ENCODE measurements at regions not wholly inside any gene's neighbourhood (a gene's known extent, or its start where the extent isn't known, plus 50 kb on each side); places are given as distances from the start of the nearest gene placed in this dataset.

- no peaks in the 10 kb centered on the region for H4K20me1 ChIP-seq (ENCODE audit: insufficient read depth)
- TF ChIP-seq SMC3 (conservative IDR thresholded peaks at IDR 0.05; ENCODE audit: poor library complexity) (no peak), EZH2 (IDR thresholded peaks at IDR 0.05; ENCODE audit: borderline replicate concordance, insufficient read depth, low read length, poor library complexity, severe bottlenecking) (no peak), EP300 (conservative IDR thresholded peaks at IDR 0.05; ENCODE audit: poor library complexity, severe bottlenecking) (no peak), TAF1 (IDR thresholded peaks at IDR 0.05; ENCODE audit: low read depth) (no peak), CTCF (IDR thresholded peaks at IDR 0.05; ENCODE audit: poor library complexity, severe bottlenecking) (no peak), POLR2AphosphoS5 (IDR thresholded peaks at IDR 0.05) (no peak), MXI1 (conservative IDR thresholded peaks at IDR 0.05; ENCODE audit: poor library complexity, severe bottlenecking) (no peak), RAD21 (conservative IDR thresholded peaks at IDR 0.05) (no peak), REST (IDR thresholded peaks at IDR 0.05; ENCODE audit: borderline replicate concordance) (no peak)
- no peak overlapping the region for H3K27ac ChIP-seq (ENCODE audit: low read length)
- no peaks in the 10 kb centered on the region for H3K79me2 ChIP-seq (replicated peaks; ENCODE audit: insufficient read depth, low read length)
- no peak overlapping the region for H3K4me3 ChIP-seq (ENCODE audit: low read length)
- no peak overlapping the region for H2AFZ ChIP-seq (ENCODE audit: low read depth, low read length)
- no peaks in the 10 kb centered on the region for H3K27me3 ChIP-seq (ENCODE audit: insufficient read depth, low read depth, low read length)
- H3K4me2 ChIP-seq (ENCODE audit: low read length): no peak overlapping the region
- no peak overlapping the region for H3K9ac ChIP-seq (ENCODE audit: low read length)
- H3K9me3 ChIP-seq (ENCODE audit: low read length): no peaks in the 10 kb centered on the region
- H3F3A ChIP-seq (ENCODE audit: insufficient read depth, low read length, poor library complexity, severe bottlenecking): no peaks in the 10 kb centered on the region
- H3K9me2 ChIP-seq (ENCODE audit: insufficient read depth, low read length): no peaks in the 10 kb centered on the region
- H3K36me3 ChIP-seq (ENCODE audit: insufficient read depth, low read length): no peaks in the 10 kb centered on the region
Measured at GRCh38 chr5:133817456-133817855, 151.0 kb downstream of the C5orf15 start.

- H4K20me1 ChIP-seq (ENCODE audit: insufficient read depth): no peaks in the 10 kb centered on the region
- no peak overlapping the region for H3K27ac ChIP-seq (ENCODE audit: low read length)
- no peak overlapping the region for H3K4me3 ChIP-seq (ENCODE audit: low read length)
- no peak overlapping the region for H2AFZ ChIP-seq (ENCODE audit: low read depth, low read length)
- no peaks in the 10 kb centered on the region for H3K9me2 ChIP-seq (ENCODE audit: insufficient read depth, low read length)
- TF ChIP-seq EZH2 (IDR thresholded peaks at IDR 0.05; ENCODE audit: borderline replicate concordance, insufficient read depth, low read length, poor library complexity, severe bottlenecking) (no peak), SMC3 (conservative IDR thresholded peaks at IDR 0.05; ENCODE audit: poor library complexity) (no peak), MXI1 (conservative IDR thresholded peaks at IDR 0.05; ENCODE audit: poor library complexity, severe bottlenecking) (no peak), REST (IDR thresholded peaks at IDR 0.05; ENCODE audit: borderline replicate concordance) (no peak), EP300 (conservative IDR thresholded peaks at IDR 0.05; ENCODE audit: poor library complexity, severe bottlenecking) (no peak), CTCF (IDR thresholded peaks at IDR 0.05; ENCODE audit: poor library complexity, severe bottlenecking) (no peak), POLR2AphosphoS5 (IDR thresholded peaks at IDR 0.05) (no peak), RAD21 (conservative IDR thresholded peaks at IDR 0.05) (no peak), TAF1 (IDR thresholded peaks at IDR 0.05; ENCODE audit: low read depth) (no peak)
- no peak overlapping the region for H3K4me2 ChIP-seq (ENCODE audit: low read length)
- no peaks in the 10 kb centered on the region for H3K79me2 ChIP-seq (replicated peaks; ENCODE audit: insufficient read depth, low read length)
- no peaks in the 10 kb centered on the region for H3K36me3 ChIP-seq (ENCODE audit: insufficient read depth, low read length)
- H3K9me3 ChIP-seq (ENCODE audit: low read length): no peaks in the 10 kb centered on the region
- no peak overlapping the region for H3K9ac ChIP-seq (ENCODE audit: low read length)
- no peaks in the 10 kb centered on the region for H3F3A ChIP-seq (ENCODE audit: insufficient read depth, low read length, poor library complexity, severe bottlenecking)
- H3K27me3 ChIP-seq (ENCODE audit: insufficient read depth, low read depth, low read length): no peaks in the 10 kb centered on the region
Measured at GRCh38 chr5:133816791-133817190, 151.6 kb downstream of the C5orf15 start.

Data from neural cell (in vitro differentiated cells).